Esophagus (tissue), 2 donors: ENCODE measurements at regions not wholly inside any gene's neighbourhood (a gene's known extent, or its start where the extent isn't known, plus 50 kb on each side); places are given as distances from the start of the nearest gene placed in this dataset.

Experiments used
- H3K27ac ChIP-seq, 2 donors: one replicate each; pipeline ENCODE4 v1.5.1; 2013; ENCODE audit warnings: low read depth in 2 of 2, mild to moderate bottlenecking in 2 of 2, inconsistent platforms in 1 of 2, low read length in 1 of 2, moderate library complexity in 1 of 2
- H3K27me3 ChIP-seq, 2 donors: one replicate each; pipeline ENCODE4 v1.6.1; 2013; ENCODE audit warnings: low read length in 2 of 2, control low read depth in 1 of 2, mild to moderate bottlenecking in 1 of 2; ENCODE audit not compliant: insufficient read depth in 2 of 2, control insufficient read depth in 1 of 2
- H3K36me3 ChIP-seq, 2 donors: one replicate each; pipeline ENCODE4 v1.6.1; 2013; ENCODE audit warnings: low read length in 1 of 2; ENCODE audit not compliant: control insufficient read depth in 2 of 2, insufficient read depth in 2 of 2
- H3K4me1 ChIP-seq, 2 donors: one replicate each; pipeline ENCODE4 v1.6.1; 2013; ENCODE audit warnings: low read length in 1 of 2; ENCODE audit not compliant: control insufficient read depth in 2 of 2, insufficient read depth in 2 of 2
- H3K4me3 ChIP-seq, 2 donors: one replicate each; pipeline ENCODE4 v1.5.1; 2013; ENCODE audit warnings: low read length in 2 of 2, mild to moderate bottlenecking in 2 of 2, low read depth in 1 of 2, moderate library complexity in 1 of 2
- H3K9me3 ChIP-seq, 2 donors: one replicate each; pipeline ENCODE4 v1.6.1; 2013; ENCODE audit warnings: mild to moderate bottlenecking in 2 of 2, low read depth in 1 of 2, low read length in 1 of 2, moderate library complexity in 1 of 2; ENCODE audit not compliant: control insufficient read depth in 2 of 2, insufficient read depth in 1 of 2
- WGBS, 2 donors: extraction: QIAGEN DNeasy Blood & Tissue Kit; methylation state at CpG; one replicate each; pipeline ENCODE4 v1.1.7; 2013; 5-methylcytosine and 5-hydroxymethylcytosine counted together
- donor health status: healthy with polysubstance abuse.
- donor health status: Bipolar disorder and iron deficiency.

- Histone ChIP-seq H3K27me3 (no peaks in the 10 kb centered on the region), H3K4me3 (no peak overlapping the region), H3K4me1 (no peaks in the 10 kb centered on the region), H3K27ac (no peak overlapping the region), H3K9me3 (no peaks in the 10 kb centered on the region), H3K36me3 (no peaks in the 10 kb centered on the region)
- WGBS, 2 donors, result 55 to 60% methylated on average over 4 of the region's 4 CpGs
Observed at GRCh38 chr20:58087562-58087858, 140.9 kb downstream of the ANKRD60 start.

GRCh38 chr20:58086763-58087561 is 141.5 kb downstream of the ANKRD60 start:
- Histone ChIP-seq H3K27me3 (no peaks in the 10 kb centered on the region), H3K4me1 (no peaks in the 10 kb centered on the region), H3K9me3 (no peaks in the 10 kb centered on the region), H3K36me3 (no peaks in the 10 kb centered on the region), H3K4me3 (no peak overlapping the region), H3K27ac (no peak overlapping the region)
- 71 to 80% methylated on average over 13 of the region's 13 CpGs for WGBS, 2 donors

DNA sequence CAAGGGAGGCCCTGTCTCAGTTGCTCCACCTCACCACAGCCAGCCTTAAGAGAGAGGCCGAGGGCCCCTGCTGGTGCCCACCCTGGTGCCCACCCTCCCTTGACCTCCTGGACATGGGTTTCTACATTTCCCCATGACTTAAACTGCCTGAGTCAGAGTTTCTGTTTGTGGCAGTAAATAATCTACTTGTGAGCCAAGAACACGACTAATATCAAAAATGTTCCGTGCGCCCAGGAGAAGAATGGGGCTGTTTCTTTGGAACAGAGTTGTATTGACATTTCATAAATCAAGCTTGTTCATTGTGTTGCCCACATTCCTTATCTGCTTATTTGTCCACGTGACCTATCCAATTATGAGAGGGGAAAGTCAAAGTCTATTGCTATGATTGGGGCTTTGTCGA is 143.5 kb downstream of the ANKRD60 start:
- 57 to 74% methylated on average over 6 of the region's 6 CpGs for WGBS, 2 donors
- Histone ChIP-seq H3K4me1 (no peaks in the 10 kb centered on the region), H3K36me3 (no peaks in the 10 kb centered on the region), H3K27me3 (no peaks in the 10 kb centered on the region), H3K4me3 (no peak overlapping the region), H3K27ac (no peak overlapping the region), H3K9me3 (no peaks in the 10 kb centered on the region)

DNA sequence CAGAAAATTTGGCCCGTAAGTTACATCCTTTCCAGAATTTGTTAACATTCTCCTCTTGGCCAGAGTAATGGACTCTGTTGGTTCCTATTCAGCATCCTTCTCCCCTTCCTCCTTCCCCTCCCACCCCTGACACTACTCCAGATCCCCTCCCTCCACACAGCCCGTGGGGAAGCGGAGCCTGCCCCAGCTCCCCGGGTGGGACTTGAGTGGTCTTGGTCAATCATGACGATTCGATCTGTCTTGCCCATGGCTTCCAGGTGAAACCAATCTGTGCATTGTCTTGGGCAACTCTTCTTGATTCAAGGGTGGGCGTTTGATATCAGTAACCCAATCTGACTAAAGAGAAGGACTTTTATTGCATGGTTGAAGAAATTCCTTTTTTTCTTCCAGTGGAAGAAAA is 143.9 kb downstream of the ANKRD60 start:
- no peaks in the 10 kb centered on the region for H3K9me3 ChIP-seq
- H3K27ac ChIP-seq, result no peak overlapping the region
- no peaks in the 10 kb centered on the region for H3K36me3 ChIP-seq
- WGBS, 2 donors, result 87 to 89% methylated on average over 7 of the region's 7 CpGs
- no peaks in the 10 kb centered on the region for H3K27me3 ChIP-seq
- no peaks in the 10 kb centered on the region for H3K4me1 ChIP-seq
- H3K4me3 ChIP-seq, result no peak overlapping the region

DNA sequence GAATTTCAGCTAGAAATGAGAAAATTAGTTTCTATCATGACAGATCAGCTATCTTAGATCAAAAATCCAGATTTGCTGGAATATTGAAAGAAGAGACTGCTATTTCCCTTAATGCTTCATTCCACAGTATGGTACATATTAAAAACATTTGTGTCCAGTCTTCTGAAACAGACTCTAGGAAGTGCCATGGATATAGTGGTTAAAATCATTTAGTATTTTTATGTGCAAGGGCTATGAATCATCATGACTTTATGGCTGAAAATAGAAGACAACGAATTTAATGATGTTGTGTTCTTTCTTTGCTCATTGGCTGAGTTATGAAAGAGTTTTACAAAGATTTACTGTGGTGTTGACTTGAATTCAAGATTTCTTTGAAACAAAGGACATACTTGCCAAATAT is 146.6 kb downstream of the ANKRD60 start:
- Histone ChIP-seq H3K4me3 (no peak overlapping the region), H3K9me3 (no peaks in the 10 kb centered on the region), H3K4me1 (no peaks in the 10 kb centered on the region), H3K36me3 (no peaks in the 10 kb centered on the region), H3K27ac (no peak overlapping the region), H3K27me3 (peaks cover 0 to 3% of the 10 kb centered on the region in 2 donors)
- 8 to 22% methylated on average over 1 of the region's 1 CpG for WGBS, 2 donors

GRCh38 chr20:58078741-58079522 is 149.5 kb downstream of the ANKRD60 start:
- Histone ChIP-seq H3K4me3 (no peak overlapping the region), H3K27me3 (peaks cover 0 to 3% of the 10 kb centered on the region in 2 donors), H3K9me3 (no peaks in the 10 kb centered on the region), H3K36me3 (no peaks in the 10 kb centered on the region), H3K4me1 (no peaks in the 10 kb centered on the region), H3K27ac (peak overlapping the region in 1 of 2 donors; percentile 51)
- 54 to 60% methylated on average over 7 of the region's 7 CpGs for WGBS, 2 donors

DNA sequence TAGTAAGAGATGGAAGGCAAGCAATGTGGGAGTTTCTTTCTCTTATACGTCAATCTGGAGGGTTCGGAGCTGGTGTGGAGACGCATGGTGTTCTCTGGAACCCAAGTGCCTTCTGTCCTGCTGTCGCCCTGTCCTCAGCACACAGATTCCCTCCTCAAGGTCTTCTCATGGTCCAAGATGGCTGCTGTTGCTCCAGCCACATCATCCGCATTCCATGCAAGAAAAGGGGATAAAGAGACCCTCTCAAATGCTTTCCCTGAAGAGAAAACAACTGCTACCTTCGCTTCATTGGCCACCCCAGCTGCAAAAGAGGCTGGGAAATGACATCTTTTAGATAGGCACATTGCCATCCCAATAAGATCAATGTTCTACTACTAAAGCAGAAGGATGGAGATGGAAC is 151.2 kb downstream of the ANKRD60 start:
- Histone ChIP-seq H3K36me3 (no peaks in the 10 kb centered on the region), H3K9me3 (no peaks in the 10 kb centered on the region), H3K27ac (no peak overlapping the region), H3K27me3 (peaks cover 0 to 3% of the 10 kb centered on the region in 2 donors), H3K4me1 (no peaks in the 10 kb centered on the region), H3K4me3 (no peak overlapping the region)
- 93 to 94% methylated on average over 6 of the region's 6 CpGs for WGBS, 2 donors

- H3K4me3 ChIP-seq, result no peak overlapping the region
- 43 to 49% methylated on average over 4 of the region's 4 CpGs for WGBS, 2 donors
- no peaks in the 10 kb centered on the region for H3K4me1 ChIP-seq
- no peak overlapping the region for H3K27ac ChIP-seq
- peaks cover 0 to 3% of the 10 kb centered on the region in 2 donors for H3K27me3 ChIP-seq
- H3K36me3 ChIP-seq, result no peaks in the 10 kb centered on the region
- H3K9me3 ChIP-seq, result no peaks in the 10 kb centered on the region
Observed at GRCh38 chr20:58076405-58076804, 152.0 kb downstream of the ANKRD60 start.

GRCh38 chr20:58075586-58076345 is 152.7 kb downstream of the ANKRD60 start:
- WGBS, 2 donors, result 81 to 88% methylated on average over 14 of the region's 14 CpGs
- no peaks in the 10 kb centered on the region for H3K4me1 ChIP-seq

More at GRCh38 chr20:58075586-58076345, 152.7 kb downstream of the ANKRD60 start:
- H3K27me3 ChIP-seq, result peaks cover 0 to 3% of the 10 kb centered on the region in 2 donors
- H3K27ac ChIP-seq, result no peak overlapping the region
- H3K36me3 ChIP-seq, result no peaks in the 10 kb centered on the region
- H3K4me3 ChIP-seq, result no peak overlapping the region
- no peaks in the 10 kb centered on the region for H3K9me3 ChIP-seq
